HAP-1 (cell line): ENCODE measurements at regions not wholly inside any gene's neighbourhood (a gene's known extent, or its start where the extent isn't known, plus 50 kb on each side); places are given as distances from the start of the nearest gene placed in this dataset.

Source experiments
- DNase-seq, 2 experiments: peaks; one replicate each; pipeline ENCODE4 v3.0.0-alpha.2; 2016 to 2020; ENCODE audit warnings: low spot score in 2 of 2
- H3K27me3 ChIP-seq: fragments of 250-450 bp; sonication (Bioruptor Pico); 2 replicates; pipeline ENCODE4 v1.5.1; 2020; ENCODE audit warnings: low read depth, mild to moderate bottlenecking, moderate library complexity
- H3K36me3 ChIP-seq: fragments of 250-450 bp; sonication (Bioruptor Pico); replicated peaks from 2 replicates; pipeline ENCODE4 v1.5.1; 2020; ENCODE audit warnings: mild to moderate bottlenecking
- H3K4me1 ChIP-seq: fragments of 250-450 bp; sonication (Bioruptor Pico); 2 replicates; pipeline ENCODE4 v1.5.1; 2020; ENCODE audit warnings: mild to moderate bottlenecking
- H3K4me3 ChIP-seq: fragments of 250-450 bp; sonication (Bioruptor Pico); 2 replicates; pipeline ENCODE4 v1.5.1; 2020; ENCODE audit warnings: mild to moderate bottlenecking, moderate library complexity
- H3K9me3 ChIP-seq: fragments of 250-450 bp; sonication (Bioruptor Pico); 2 replicates; pipeline ENCODE4 v1.5.1; 2020; ENCODE audit warnings: mild to moderate bottlenecking, moderate library complexity
- in situ Hi-C: fragments of 300-500 bp; cut with MboI; formaldehyde crosslinking; loops from 3 replicates; pipeline ENCODE4 v1.14.3; 2020; ENCODE audit warnings: low sequenced_read_pairs, inconsistent platforms, mixed read lengths

GRCh38 chr2:10980071-10980470 lies 68.3 kb downstream of the KCNF1 start:
- Histone ChIP-seq H3K36me3 (no peaks in the 10 kb centered on the region), H3K4me3 (no peak overlapping the region), H3K27me3 (no peaks in the 10 kb centered on the region), H3K4me1 (no peaks in the 10 kb centered on the region), H3K9me3 (no peaks in the 10 kb centered on the region)
- in situ Hi-C loops: no loop called here
- no peak for DNase-seq

- H3K4me3 ChIP-seq: no peak overlapping the region
- H3K27me3 ChIP-seq: no peaks in the 10 kb centered on the region
- H3K4me1 ChIP-seq: no peaks in the 10 kb centered on the region
- H3K9me3 ChIP-seq: no peaks in the 10 kb centered on the region
- DNase-seq: no peak
- in situ Hi-C loops: no loop called here
- no peaks in the 10 kb centered on the region for H3K36me3 ChIP-seq
Observed at GRCh38 chr2:10980886-10981425, 69.2 kb downstream of the KCNF1 start.

GRCh38 chr2:10981451-10981850 lies 69.7 kb downstream of the KCNF1 start:
- in situ Hi-C loops: no loop called here
- H3K9me3 ChIP-seq: no peaks in the 10 kb centered on the region
- H3K27me3 ChIP-seq: no peaks in the 10 kb centered on the region
- DNase-seq: no peak
- H3K4me1 ChIP-seq: no peaks in the 10 kb centered on the region
- no peaks in the 10 kb centered on the region for H3K36me3 ChIP-seq
- H3K4me3 ChIP-seq: no peak overlapping the region

DNA sequence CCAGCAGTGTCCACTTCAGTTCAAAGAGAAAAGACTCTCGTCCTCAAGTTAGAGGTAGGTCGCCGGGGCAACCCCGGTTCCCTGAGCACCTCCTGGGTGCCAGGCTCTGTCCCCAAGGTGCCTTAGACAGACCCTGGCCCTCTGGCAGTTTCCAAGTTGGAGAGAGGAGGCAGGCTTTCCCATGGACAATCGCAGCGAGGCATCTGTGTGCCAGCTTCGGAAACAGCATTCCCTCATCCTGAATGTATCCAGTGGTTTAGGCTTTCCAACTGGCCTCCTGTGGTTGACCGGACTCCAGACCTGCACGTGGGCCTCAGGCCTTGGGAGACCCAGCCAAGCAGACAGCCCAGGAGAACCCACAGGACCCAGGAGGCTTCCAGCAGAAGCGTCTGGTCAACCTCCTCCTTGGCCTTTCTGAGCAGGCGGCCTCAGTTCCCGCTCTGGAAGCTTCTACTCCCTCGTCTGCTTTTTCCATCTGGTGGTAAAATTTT lies 70.3 kb downstream of the KCNF1 start:
- Histone ChIP-seq H3K4me1 (no peaks in the 10 kb centered on the region), H3K36me3 (no peaks in the 10 kb centered on the region), H3K4me3 (no peak overlapping the region), H3K9me3 (no peaks in the 10 kb centered on the region), H3K27me3 (no peaks in the 10 kb centered on the region)
- in situ Hi-C loops: no loop called here
- no peak for DNase-seq

DNA sequence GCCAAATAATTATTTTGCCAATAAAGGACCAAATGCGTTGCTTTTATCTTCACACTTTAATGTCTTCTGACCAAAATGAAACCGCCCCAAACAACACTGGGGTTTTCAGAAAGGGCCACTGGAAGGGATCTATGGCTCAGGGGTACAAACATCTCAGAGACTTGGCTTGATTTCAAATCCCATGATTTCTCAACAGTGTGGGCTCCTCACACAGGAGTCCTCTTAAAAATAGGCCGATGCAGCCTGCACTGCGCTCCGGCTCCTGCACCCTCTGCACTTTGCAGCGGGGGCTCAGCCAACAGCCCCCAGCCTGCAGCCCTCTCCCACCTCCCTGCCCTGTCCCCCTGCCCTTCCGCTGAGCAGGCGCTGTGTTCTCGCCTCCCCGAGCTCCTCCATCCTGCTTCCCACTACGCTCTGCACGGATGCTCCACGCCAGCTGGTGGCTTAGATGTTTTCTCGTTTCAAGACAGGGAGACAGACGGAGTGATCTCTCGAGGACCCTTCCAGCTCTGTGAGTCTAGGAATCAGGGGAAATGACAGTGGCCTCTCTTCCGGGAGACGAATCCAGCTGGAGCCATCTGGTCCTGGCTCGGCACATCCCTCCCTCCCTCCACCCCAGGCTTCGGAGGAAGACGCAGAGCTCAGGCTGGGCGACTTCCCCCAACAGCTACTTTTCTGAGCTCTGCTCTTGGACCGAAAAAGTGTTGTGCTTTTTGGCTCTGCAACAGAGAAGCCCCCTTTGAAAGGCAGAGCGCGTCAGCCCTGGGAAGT lies 71.4 kb downstream of the KCNF1 start:
- in situ Hi-C loops: no loop called here
- no peak for DNase-seq
- Histone ChIP-seq H3K9me3 (no peaks in the 10 kb centered on the region), H3K4me1 (no peaks in the 10 kb centered on the region), H3K27me3 (no peaks in the 10 kb centered on the region), H3K36me3 (no peaks in the 10 kb centered on the region), H3K4me3 (no peak overlapping the region)

GRCh38 chr2:10983711-10984110 lies 72.0 kb downstream of the KCNF1 start:
- no peak overlapping the region for H3K4me3 ChIP-seq
- no peaks in the 10 kb centered on the region for H3K27me3 ChIP-seq
- no peaks in the 10 kb centered on the region for H3K9me3 ChIP-seq
- DNase-seq: no peak
- H3K36me3 ChIP-seq: no peaks in the 10 kb centered on the region
- no peaks in the 10 kb centered on the region for H3K4me1 ChIP-seq
- in situ Hi-C loops: no loop called here

- H3K4me3 ChIP-seq: no peak overlapping the region
- no peak for DNase-seq
- in situ Hi-C loops: no loop called here
- no peaks in the 10 kb centered on the region for H3K27me3 ChIP-seq
- no peaks in the 10 kb centered on the region for H3K36me3 ChIP-seq
- no peaks in the 10 kb centered on the region for H3K4me1 ChIP-seq
- no peaks in the 10 kb centered on the region for H3K9me3 ChIP-seq
Observed at GRCh38 chr2:10984418-10985135, 72.8 kb downstream of the KCNF1 start.

DNA sequence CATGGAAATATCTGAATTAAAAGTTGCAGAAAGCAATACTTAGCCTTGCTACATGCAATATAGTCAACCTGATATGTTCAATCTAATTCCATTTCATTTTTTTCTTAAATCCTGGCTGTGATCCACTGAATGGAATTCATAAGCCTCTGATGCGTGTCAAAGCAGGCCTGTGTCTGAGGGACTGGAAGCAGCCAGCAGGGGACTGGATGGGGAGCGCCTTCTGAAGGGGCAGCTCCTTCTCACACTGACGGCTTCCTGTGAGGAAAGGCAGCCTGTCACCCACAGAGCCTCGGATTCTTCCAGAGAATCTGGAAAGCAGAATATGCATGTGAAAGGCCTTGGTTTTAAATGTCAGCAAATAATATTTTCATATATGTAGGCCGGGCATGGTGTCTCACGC lies 73.5 kb downstream of the KCNF1 start:
- in situ Hi-C loops: no loop called here
- H3K4me1 ChIP-seq: no peaks in the 10 kb centered on the region
- H3K9me3 ChIP-seq: no peaks in the 10 kb centered on the region
- no peak for DNase-seq
- H3K27me3 ChIP-seq: no peaks in the 10 kb centered on the region
- no peaks in the 10 kb centered on the region for H3K36me3 ChIP-seq
- no peak overlapping the region for H3K4me3 ChIP-seq

GRCh38 chr2:10985901-10986535 lies 74.3 kb downstream of the KCNF1 start:
- Histone ChIP-seq H3K36me3 (no peaks in the 10 kb centered on the region), H3K9me3 (no peaks in the 10 kb centered on the region), H3K4me3 (no peak overlapping the region), H3K4me1 (no peaks in the 10 kb centered on the region), H3K27me3 (no peaks in the 10 kb centered on the region)
- in situ Hi-C loops: no loop called here
- no peak for DNase-seq

GRCh38 chr2:10987439-10987838 lies 75.7 kb downstream of the KCNF1 start:
- in situ Hi-C loops: no loop called here
- DNase-seq: no peak
- Histone ChIP-seq H3K4me3 (no peak overlapping the region), H3K4me1 (no peaks in the 10 kb centered on the region), H3K9me3 (no peaks in the 10 kb centered on the region), H3K27me3 (no peaks in the 10 kb centered on the region), H3K36me3 (no peaks in the 10 kb centered on the region)

DNA sequence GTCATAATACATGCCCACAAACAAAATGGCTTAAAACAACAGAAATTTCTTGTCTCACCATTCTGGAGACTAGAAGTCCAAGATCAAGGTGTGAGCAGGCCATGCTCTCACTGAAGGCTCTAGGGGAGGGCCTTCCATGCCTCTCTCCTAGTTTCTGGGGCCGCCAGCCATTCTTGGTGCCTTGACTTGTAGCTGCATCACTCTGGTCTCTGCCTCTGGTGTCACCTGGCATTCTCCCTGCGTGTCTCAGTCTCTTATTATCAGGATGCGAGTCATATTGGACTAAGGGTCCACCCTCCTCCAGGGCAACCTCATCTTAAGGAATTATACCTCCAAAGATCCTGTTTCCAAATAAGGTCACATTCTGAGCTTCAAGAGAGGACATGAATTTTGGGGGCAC lies 76.1 kb downstream of the KCNF1 start:
- H3K27me3 ChIP-seq: no peaks in the 10 kb centered on the region
- H3K4me3 ChIP-seq: no peak overlapping the region
- no peak for DNase-seq
- H3K9me3 ChIP-seq: no peaks in the 10 kb centered on the region
- H3K36me3 ChIP-seq: no peaks in the 10 kb centered on the region
- H3K4me1 ChIP-seq: no peaks in the 10 kb centered on the region
- in situ Hi-C loops: no loop called here

GRCh38 chr2:10989151-10989550 lies 77.4 kb downstream of the KCNF1 start:
- no peaks in the 10 kb centered on the region for H3K9me3 ChIP-seq
- H3K4me3 ChIP-seq: no peak overlapping the region
- no peaks in the 10 kb centered on the region for H3K27me3 ChIP-seq
- DNase-seq: no peak
- no peaks in the 10 kb centered on the region for H3K4me1 ChIP-seq
- in situ Hi-C loops: no loop called here
- no peaks in the 10 kb centered on the region for H3K36me3 ChIP-seq

- Histone ChIP-seq H3K27me3 (no peaks in the 10 kb centered on the region), H3K9me3 (no peaks in the 10 kb centered on the region), H3K4me1 (no peaks in the 10 kb centered on the region), H3K4me3 (no peak overlapping the region), H3K36me3 (no peaks in the 10 kb centered on the region)
- in situ Hi-C loops: no loop called here
- no peak for DNase-seq
Observed at GRCh38 chr2:10989782-10990181, 78.0 kb downstream of the KCNF1 start.

DNA sequence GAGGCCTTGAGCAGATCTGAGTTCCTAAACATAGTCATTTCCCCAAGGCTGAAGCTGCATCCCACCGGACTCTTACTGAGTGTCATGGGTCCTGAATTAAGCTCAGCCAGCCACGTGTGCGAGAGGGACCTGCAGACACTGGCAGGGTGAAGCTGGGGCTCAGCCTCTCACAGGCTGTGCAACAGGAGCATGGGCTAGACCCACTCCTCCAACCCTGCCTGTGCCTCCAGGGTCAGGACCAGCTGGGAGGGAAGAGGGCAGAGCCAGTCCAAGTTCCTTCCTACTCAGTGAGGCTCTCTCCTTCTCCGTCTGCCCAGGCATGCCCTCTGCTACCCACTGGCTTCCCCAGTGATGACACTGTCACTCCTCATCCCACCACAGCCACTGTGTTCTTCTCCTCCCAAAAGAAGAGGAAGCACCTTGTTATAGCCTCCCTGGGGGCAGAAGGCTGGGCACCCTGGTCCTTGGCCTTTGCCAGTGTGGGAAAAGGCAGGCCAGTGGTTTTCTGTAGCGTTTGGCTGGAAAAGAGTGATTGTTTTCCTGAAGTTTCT lies 78.9 kb downstream of the KCNF1 start:
- DNase-seq: no peak
- no peaks in the 10 kb centered on the region for H3K9me3 ChIP-seq
- in situ Hi-C loops: no loop called here
- H3K27me3 ChIP-seq: no peaks in the 10 kb centered on the region
- no peaks in the 10 kb centered on the region for H3K36me3 ChIP-seq
- no peaks in the 10 kb centered on the region for H3K4me1 ChIP-seq
- H3K4me3 ChIP-seq: no peak overlapping the region
